Neutrophil (primary cell): ENCODE measurements at regions not wholly inside any gene's neighbourhood (a gene's known extent, or its start where the extent isn't known, plus 50 kb on each side); places are given as distances from the start of the nearest gene placed in this dataset.

Source experiments
- H3K27ac ChIP-seq: fragments of 200-600 bp; sonication (generic); 2 replicates; pipeline ENCODE4 v1.5.1; 2016; ENCODE audit warnings: mild to moderate bottlenecking, moderate library complexity
- H3K27me3 ChIP-seq: fragments of 200-600 bp; sonication (generic); 2 replicates; pipeline ENCODE4 v1.6.0; 2016; ENCODE audit warnings: mild to moderate bottlenecking
- H3K36me3 ChIP-seq: fragments of 200-600 bp; sonication (generic); 2 replicates; pipeline ENCODE4 v1.5.1; 2017
- H3K4me1 ChIP-seq, 2 experiments: fragments of 200-600 bp in 1 of 2; sonication (generic) in 1 of 2; 1 replicate in 1 of 2; 2 replicates in 1 of 2; pipeline versions ENCODE4 v1.5.1 to v1.6.1; 2013 to 2016; ENCODE audit warnings: low read depth in 1 of 2, low read length in 1 of 2, mild to moderate bottlenecking in 1 of 2, moderate library complexity in 1 of 2; ENCODE audit not compliant: control insufficient read depth in 1 of 2, insufficient read depth in 1 of 2
- H3K4me3 ChIP-seq, 2 experiments: fragments of 200-600 bp in 1 of 2; sonication (generic) in 1 of 2; 1 replicate in 1 of 2; 2 replicates in 1 of 2; pipeline ENCODE4 v1.5.1; 2013 to 2016; ENCODE audit warnings: low read depth in 1 of 2, low read length in 1 of 2, mild to moderate bottlenecking in 1 of 2, moderate library complexity in 1 of 2
- H3K9me3 ChIP-seq: fragments of 200-600 bp; sonication (generic); 2 replicates; pipeline ENCODE4 v1.5.1; 2016
- CTCF ChIP-seq: fragments of 200-600 bp; sonication (generic); IDR thresholded peaks from 2 replicates; pipeline ENCODE4 v1.5.1; 2016; ENCODE audit warnings: antibody characterized with exemption

GRCh38 chr2:176565641-176566323 is 296.5 kb downstream of the MTX2 start:
- Histone ChIP-seq H3K9me3 (no peaks in the 10 kb centered on the region), H3K36me3 (no peaks in the 10 kb centered on the region), H3K27ac (no peak overlapping the region), H3K4me1 (peaks cover 0 to 6% of the 10 kb centered on the region in 2 experiments), H3K27me3 (peaks cover 62% of the 10 kb centered on the region), H3K4me3 (no peak overlapping the region)
- no peak for TF ChIP-seq CTCF

- TF ChIP-seq CTCF: no peak
- Histone ChIP-seq H3K27ac (no peak overlapping the region), H3K27me3 (peaks cover 62% of the 10 kb centered on the region)
Measured at GRCh38 chr2:176566496-176566895, 297.3 kb downstream of the MTX2 start.

DNA sequence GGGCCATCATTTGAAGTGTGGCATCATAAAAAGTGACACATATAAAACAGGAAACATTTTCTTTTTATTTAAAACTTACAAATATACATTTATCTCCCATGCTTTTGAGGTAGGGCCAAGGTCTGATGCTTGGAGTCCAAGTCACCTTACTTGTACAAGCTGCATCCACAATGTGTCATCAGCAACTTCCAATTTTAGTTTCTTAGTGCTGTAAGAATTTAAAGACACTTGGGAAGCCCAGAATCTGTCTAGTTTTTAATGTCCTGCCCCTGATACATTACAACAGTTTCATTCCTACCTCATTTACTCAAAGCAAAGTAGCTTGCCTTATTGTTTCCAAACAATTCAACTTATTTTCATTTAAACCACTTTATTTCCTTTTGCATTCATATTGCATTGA is 297.7 kb downstream of the MTX2 start:
- H3K9me3 ChIP-seq: no peaks in the 10 kb centered on the region
- no peak for TF ChIP-seq CTCF

More at GRCh38 chr2:176566496-176566895, 297.3 kb downstream of the MTX2 start:
- Histone ChIP-seq H3K36me3 (no peaks in the 10 kb centered on the region), H3K4me3 (no peak overlapping the region), H3K4me1 (peaks cover 0 to 6% of the 10 kb centered on the region in 2 experiments), H3K9me3 (no peaks in the 10 kb centered on the region)

GRCh38 chr2:176567361-176567760 is 298.1 kb downstream of the MTX2 start:
- Histone ChIP-seq H3K9me3 (no peaks in the 10 kb centered on the region), H3K4me1 (no peaks in the 10 kb centered on the region), H3K27me3 (peaks cover 70% of the 10 kb centered on the region), H3K36me3 (no peaks in the 10 kb centered on the region), H3K4me3 (no peak overlapping the region), H3K27ac (no peak overlapping the region)
- TF ChIP-seq CTCF: no peak

More for the DNA sequence above, 297.7 kb downstream of the MTX2 start:
- H3K27ac ChIP-seq: no peak overlapping the region
- H3K4me1 ChIP-seq: peaks cover 0 to 4% of the 10 kb centered on the region in 2 experiments
- H3K27me3 ChIP-seq: peaks cover 66% of the 10 kb centered on the region
- H3K4me3 ChIP-seq: no peak overlapping the region
- H3K36me3 ChIP-seq: no peaks in the 10 kb centered on the region

- Histone ChIP-seq H3K27me3 (peaks cover 87% of the 10 kb centered on the region), H3K9me3 (no peaks in the 10 kb centered on the region), H3K4me1 (no peaks in the 10 kb centered on the region), H3K4me3 (no peak overlapping the region), H3K27ac (no peak overlapping the region), H3K36me3 (no peaks in the 10 kb centered on the region)
- no peak for TF ChIP-seq CTCF
Measured at GRCh38 chr2:176569574-176569973, 300.3 kb downstream of the MTX2 start.
